Stimulated activated CD8-positive, alpha-beta memory T cell treated with anti-CD3 and anti-CD28 coated beads, Interleukin-4, amount 100 ng/mL, for 48 hours (primary cell): ENCODE measurements at regions not wholly inside any gene's neighbourhood (a gene's known extent, or its start where the extent isn't known, plus 50 kb on each side); places are given as distances from the start of the nearest gene placed in this dataset.
"Not testable (repeated sequence)": the region's sequence is repeated elsewhere in the genome, so short reads cannot be mapped to it uniquely, and the experiment has no call there.

Experiments
- DNase-seq: peaks from one replicate; pipeline ENCODE4 v3.0.0-alpha.2; 2020

DNA sequence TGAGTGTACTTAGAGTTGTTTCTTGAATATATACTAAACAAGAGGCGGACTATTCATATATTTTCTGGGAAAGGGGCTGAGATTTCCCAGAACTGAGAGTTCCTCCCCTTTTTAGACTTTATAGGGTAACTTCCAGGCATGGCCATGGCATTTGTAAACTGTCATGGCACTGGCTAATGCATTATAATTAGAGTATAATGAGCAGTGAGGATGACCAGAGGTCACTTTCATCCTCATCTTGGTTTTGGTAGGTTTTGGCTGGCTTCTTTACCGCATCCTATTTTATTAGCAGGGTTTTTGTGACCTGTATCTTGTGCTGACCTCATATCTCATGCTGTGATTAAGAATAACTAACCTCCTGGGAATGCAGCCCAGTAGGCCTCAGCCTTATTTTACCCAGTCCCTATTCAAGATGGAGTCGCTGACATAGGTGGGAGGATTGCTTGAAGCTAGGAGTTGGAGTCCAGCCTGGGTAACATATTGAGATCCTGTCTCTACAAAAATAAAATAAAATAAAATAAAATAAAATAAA lies 91.4 kb downstream of the MOBP start:
- DNase-seq: no peak

DNA sequence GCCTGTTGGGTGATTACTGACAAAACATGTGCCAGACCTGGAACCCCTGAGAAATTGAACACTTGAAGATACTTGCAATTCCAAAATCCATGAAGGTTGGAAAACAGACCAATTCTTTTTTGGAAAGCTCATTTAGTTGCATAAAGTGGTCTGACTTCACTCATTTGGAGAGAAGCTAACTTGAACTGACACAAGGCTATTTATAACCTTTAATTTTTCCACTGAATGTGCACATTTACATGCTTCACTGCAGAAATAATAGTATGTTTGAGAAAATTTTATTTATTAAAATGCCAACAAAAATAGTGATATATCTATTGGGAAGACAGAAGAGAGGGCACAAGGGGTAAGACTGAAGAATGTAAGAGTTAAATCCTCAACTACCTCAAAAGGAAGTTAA lies 92.1 kb downstream of the MOBP start:
- no peak for DNase-seq

DNA sequence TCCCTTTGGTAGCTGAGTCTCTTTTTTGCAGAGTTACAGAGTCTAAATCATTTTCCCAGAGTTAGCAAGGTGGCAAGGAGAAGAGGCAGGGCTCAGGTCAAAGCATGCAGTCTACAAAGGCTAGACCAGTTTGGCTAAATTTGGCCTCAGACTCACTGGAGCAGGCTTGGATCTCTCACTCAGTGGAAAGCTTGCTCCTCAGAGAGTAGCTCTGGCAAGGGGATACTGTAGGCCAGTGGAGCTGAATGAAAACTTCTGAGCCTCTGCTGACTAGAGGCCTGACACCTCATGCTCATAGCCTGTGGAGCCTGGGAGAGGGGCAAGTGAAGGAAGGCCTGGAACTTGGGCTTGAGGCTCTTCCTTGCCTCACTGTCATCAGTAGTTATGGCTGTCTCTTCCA lies 101.0 kb downstream of the MOBP start:
- no peak for DNase-seq

DNA sequence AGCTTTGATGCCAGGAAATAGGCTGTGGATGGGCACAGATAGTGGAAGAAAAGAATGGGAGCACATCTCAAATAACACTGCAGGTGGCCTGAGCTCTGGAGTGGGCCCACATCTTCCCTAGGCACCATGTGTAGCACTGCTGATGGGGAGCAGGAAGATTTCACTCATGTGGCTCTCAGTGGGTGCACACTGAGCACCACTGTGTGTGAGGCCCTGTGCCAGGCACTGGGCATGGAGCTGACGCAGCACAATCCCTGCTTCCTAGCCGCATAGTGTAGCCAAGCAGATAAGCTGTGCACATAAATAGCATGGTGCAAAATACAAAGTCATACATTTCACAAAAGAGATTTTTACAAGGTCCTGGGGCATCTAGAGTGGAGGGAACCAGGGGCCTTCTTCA lies 101.6 kb downstream of the MOBP start:
- DNase-seq: no peak

DNA sequence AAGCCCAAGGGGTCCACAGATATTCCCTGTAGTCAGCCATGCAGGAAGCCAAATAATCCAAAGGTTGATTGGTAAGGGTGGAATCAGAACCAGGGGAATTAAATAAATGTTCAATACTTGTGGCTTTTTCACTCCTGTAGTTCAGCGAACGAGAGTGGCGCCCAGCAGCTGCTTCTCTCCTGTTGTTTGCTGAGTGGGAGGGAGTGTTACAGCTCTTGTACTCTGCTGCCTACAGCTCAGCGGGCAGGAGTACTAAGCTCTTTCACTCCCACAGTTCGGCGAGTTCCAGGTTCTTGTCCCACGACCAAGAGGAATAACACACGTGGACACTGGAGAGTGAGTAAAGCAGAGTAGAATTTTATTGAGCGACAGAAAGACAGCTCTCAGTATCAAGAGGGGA lies 105.9 kb downstream of the MOBP start:
- no peak for DNase-seq

DNA sequence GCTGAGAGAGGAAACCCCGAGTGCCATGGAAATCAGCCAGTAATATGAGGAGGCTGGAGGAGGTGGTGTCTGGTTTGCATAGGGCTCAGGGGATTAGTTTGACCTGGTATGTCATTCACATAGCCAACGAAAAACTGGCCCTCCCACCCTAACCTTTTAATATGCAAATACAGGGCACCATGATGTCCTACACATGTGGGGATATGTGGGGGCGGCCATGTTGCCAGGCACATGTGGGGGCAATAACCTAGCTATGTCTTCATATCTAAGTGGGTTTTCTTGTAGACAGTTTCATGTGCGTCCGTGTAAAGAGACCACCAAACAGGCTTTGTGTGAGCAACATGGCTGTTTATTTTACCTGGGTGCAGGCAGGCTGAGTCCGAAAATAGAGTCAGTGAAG lies 110.1 kb downstream of the MOBP start:
- no peak for DNase-seq

DNA sequence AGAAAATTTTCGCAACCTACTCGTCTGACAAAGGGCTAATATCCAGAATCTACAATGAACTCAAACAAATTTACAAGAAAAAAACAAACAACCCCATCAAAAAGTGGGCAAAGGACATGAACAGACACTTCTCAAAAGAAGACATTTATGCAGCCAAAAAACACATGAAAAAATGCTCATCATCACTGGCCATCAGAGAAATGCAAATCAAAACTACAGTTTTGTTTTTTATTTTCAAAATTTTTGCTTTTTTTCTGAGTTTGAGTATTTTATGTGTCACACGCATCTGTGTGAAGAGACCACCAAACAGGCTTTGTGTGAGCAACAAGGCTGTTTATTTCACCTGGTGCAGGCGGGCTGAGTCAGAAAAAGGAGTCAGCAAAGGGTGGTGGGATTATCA lies 118.7 kb downstream of the MOBP start:
- not testable (repeated sequence) for DNase-seq

DNA sequence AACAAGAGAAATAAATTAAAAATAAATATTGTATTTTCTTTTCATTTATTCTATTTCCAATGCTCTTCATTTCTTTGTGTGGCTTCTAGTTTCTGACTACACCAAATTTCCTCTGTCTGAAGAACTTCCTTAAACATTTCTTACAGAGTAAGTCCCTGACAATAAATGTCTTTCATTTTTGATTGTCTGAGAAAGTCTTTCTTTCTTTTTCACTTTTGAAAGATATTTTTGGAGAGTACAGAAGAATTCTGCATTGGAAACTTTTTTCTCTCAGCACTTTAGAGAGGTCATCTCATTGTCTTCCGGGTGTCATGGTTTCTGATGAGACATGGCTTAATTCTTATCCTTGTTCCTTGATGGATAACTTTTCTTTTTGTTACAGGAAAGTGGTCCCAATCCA lies 119.6 kb downstream of the MOBP start:
- no peak for DNase-seq

DNA sequence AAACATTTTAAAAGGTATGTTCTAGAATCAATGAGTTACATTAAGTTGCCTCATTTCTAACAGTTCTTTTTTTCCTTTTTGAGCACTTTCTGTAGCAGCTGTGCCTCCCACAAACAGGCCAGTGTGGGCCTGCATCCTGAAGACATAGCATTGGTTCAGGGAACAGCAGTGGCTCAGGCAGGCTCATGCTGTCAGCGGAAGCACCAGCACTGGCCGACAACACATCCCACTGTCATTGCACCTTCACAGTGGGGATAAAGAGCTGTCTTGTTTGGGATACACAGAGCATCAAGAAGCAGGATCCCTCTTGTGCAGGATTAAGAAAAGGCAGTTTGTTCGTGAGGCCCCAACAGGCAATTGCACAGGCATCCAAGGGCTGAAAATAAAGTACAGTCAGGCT lies 123.3 kb downstream of the MOBP start:
- no peak for DNase-seq

DNA sequence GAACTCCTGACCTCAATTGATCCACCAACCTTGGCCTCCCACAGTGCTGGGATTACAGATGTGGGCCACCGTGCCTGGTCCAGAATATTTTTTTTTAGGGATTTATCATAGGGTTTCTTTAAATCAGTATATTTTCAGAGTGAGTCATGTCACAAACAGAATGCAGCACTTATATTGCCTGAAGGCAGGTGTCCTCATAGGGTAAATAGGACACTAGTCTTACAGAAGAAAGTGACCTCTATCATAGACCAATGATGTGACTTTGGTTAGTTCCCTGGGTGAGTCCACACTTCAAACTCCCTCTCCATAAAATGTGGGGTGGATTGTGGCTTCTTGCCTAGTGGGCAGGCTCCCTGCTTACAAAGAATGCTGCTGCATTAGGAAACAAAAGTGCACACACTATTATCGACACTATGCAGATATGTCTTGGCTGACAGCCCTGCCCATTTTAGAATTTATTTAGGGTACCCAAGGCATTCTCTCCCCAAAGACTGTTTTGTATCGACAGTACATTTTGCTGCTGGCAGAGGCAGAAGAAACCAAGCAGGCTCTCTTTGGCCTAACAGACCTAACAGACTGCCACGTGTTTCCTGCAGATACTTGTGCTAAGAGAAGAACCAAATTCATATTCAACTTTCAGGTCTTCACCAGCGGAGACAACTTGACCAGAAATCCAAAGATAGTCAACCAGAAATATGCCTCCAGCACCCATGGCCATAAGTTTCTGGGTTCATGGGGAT lies 125.0 kb downstream of the MOBP start:
- no peak for DNase-seq

DNA sequence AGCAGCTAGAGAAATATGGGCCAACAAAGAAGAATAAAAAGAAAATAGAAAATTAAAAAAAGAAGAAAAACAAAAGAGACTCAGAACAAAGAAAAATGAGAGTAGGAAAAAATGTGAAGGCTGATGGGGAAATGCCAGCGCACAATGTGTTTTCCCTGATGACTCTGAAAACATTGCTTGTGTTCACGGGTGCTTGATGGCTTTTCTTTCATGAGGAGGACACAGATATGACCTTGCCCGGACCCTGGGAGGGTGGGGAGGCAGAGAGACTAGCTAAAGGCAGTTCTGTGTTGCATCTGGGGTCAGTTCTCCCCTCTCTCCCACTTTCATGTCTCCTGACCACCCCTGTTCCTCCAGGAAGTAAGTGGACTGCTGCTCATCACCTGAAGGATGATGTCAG lies 125.9 kb downstream of the MOBP start:
- no peak for DNase-seq

DNA sequence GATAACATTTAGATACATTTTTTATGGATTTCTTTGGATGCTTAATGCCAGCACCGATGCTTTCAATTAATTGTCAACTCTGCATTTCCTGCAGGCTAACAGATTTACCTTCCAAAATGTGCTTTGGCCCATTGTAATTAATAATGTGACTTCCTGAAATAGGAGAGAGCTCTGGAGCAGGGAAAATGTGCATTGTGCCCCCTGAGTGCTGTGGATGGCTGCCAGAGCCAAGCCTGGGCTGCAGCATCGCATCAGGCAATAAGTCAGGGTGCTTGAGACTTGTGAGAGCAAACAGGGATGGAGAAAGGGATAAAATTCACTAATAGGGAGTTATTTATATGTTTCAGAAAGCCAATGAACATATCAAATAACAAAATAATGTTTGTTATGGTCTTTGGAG lies 133.8 kb downstream of the MOBP start:
- DNase-seq: no peak

DNA sequence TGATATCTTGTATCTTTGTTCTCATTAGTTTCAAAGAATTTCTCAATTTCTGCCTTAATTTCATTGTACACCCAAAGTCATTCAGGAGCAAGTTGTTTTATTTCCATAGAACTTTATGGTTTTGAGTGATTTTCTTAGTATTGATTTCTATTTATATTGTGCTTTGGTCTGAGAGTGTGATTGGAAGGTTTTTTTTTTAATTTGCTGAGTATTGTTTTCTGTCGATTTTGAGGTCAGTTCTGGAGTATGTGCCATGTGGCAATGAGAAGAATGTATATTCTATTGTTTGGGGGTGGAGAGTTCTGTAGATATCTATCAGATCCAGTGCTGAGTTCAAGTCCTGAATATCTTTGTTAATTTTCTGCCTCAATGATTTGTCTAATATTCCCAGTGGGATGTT lies 138.4 kb downstream of the MOBP start:
- no peak for DNase-seq

DNA sequence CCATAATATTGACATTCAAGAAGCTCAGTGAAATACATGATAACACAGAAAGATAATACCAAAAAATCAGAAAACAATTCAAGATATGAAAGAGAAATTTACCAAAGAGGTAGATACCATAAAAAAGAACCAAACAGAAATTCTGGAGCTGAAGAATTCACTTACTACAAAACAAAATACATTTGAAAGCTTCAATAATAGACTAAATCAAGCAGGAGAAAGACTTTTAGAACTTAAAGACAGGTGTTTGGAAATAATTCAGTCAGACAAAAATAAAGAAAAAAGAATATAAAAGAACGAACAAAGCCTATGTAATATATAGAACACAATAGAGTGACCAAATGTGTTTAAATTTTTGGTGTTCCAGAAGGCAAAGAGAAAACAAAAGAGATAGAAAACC lies 158.7 kb downstream of the MOBP start:
- DNase-seq: no peak

DNA sequence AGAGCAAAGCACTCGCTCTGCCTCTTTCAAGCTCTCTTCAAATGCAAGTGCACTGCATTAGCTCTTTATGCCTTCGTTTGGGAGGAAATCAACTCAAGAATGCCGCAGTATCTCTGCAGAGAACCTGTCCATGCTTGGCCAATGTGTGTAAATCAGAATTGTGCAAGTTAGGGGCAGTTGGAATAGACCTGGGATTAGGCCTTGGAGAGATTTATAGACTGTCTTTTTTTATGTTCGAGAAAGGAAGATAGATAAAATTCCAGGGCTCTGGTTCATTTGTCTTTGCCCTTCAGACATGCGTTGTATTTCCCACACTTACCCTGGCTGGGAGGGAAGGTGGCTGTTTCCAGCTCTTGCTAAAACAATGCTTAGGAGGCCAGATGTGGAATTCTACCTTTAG lies 163.7 kb downstream of the MOBP start:
- DNase-seq: no peak

DNA sequence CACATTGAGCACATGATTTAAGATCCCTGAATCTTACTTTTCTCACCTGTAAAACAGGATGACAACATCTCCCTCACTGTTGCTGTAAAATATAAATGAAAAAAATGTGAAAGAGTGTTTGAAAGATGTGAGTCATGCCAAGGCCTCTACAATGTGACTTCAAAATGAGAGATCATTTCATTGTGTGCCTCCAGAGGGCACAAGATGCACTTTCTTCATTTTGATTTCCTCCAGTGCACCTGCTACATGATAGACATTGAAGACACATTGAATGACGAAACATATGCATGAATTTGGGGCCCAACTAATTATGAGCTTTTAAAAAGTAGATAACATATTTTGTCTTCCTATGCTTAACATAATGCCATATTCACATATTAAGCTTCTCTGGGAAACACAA lies 170.3 kb downstream of the MOBP start:
- no peak for DNase-seq

DNA sequence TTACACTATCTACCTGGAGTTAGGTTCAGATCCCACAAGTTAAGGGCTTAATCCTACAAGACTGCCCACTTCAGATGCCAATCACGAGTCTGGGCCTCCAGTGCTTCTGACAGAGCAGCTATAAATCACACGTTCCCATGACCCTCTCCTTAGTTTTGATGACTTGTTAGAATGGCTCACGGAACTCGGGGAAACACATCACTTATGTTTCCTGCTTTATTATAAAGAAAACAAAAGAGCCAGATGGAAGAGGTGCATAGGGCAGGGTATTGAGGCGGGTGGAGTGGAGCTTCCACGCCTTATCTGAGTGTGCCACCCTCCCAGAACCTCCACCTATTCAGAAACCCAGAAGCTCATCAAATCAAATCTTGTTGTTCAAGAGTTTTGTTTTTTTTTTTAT lies 170.8 kb downstream of the MOBP start:
- DNase-seq: no peak

DNA sequence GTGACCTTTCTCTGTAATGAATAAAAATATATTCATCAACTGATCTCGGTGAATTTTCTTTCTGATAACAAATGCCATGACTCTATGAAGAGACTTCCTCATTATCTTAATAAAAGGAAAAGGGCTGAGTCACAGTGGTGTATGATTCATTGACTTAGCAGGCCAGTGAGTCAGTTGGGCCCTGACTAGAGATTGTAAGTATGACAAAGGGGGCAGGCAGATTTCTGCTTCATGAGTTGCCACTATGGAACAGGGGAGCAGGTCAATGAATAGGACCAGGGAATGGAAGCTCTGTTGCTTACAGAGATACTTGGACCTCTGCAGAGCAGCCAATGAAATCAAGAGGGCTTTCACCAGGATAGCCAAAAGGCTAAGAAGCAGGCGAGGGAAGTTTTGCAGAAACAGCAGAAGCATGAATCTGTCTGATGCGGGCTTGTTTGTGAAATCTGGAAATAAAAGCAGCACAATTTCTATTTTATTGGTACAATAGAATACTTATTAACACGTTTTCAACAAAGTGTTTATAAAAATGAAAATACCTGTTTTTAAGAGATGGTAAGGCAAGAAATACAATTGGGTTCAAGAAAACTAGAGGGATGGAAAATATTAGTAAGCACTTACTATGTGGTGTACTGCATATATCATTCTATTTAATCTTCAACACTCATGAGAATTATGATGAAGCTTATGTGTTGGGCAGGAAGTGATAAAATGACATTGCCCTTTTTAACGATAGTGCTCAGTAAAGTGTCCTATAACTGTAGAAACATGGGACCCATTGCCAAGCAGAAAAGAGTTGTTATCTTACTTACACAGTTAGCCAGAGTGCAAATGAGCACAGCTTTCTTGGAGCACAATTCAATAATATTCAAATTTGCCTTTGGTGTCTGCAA lies 169.8 kb upstream of the MYRIP start:
- DNase-seq: peak; percentile 26

DNA sequence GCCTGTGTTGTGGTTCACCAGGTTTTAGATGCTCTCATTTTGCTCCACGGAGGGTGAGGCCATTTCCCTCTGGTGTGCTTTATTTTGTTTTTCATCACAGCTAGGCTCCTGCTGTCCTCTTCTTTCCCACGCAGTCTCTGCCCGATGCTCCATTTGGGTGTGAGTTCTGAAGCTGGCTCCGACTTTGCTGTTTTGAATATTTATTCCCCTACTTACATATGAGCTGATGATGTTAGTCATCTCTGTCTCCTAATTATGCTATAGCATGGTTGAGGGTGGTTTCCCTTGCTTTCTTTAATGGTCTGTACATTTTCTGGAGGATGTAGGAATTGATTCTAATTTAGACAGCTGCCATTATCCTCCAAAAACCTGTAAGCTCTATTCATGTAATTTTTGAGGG lies 168.1 kb upstream of the MYRIP start:
- DNase-seq: no peak

DNA sequence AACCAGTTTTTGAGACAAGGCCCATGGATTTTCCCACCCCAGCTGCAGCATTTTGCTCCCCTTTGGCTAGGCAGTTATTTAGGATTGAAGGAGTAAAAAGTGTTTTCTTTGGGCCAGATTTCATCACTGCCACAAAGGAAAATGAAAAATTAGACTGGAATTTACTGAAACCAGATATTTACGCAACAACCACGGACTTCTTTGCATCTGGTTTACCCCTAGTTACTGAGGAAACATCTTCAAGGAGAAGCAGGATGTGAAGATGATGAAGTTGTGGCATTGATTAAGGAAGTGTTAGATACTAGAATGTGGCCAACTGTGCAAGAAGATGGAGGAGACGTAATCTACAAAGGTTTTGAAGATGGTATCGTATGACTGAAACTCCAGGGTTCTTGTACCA lies 165.2 kb upstream of the MYRIP start:
- no peak for DNase-seq

DNA sequence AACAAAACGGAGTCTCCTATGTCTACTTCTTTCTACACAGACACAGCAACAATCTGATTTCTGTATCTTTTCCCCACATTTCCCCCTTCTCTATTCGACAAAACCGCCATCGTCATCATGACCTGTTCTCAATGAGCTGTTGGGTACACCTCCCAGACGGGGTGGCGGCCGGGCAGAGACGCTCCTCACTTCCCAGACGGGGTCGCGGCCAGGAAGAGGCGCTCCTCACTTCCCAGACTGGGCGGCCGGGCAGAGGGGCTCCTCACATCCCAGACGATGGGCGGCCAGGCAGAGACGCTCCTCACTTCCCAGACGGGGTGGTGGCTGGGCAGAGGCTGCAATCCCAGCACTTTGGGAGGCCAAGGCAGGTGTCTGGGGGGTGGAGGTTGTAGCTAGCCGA lies 158.2 kb upstream of the MYRIP start:
- DNase-seq: not testable (repeated sequence)

DNA sequence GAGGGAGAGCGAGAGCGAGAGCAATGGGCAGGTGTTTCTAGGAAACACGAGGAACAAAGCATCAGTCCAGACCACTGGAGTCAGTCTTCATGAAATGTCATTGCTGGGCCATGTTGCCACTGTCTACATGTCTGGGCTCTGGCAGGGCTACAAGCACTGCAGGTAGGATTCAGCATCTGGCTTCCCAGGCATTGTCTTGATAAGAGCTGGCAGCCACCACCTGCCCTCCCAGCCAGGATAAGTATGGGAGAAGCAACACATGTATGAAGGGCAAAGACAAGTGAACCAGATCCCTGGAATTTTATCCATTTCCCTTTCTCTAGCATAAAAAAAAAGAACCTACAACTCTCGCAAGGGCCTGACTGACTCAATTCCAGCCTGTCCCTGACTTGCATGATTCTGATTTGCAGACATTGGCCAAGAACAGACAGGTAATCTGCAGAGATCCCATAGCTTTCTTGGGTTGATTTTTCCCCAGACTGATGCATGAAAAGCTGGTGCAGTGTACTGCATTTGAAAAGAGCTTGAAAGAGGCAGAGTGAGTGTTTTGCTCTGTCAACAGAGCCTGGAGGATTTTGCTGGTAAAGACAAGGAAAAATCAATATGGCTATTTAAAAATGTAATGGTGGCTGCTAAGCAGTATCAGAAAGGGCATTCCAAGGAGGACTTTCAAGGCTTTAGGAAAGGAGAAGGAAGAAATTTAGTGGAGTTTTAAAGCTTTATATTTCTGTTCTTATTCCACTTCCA lies 157.2 kb upstream of the MYRIP start:
- no peak for DNase-seq

DNA sequence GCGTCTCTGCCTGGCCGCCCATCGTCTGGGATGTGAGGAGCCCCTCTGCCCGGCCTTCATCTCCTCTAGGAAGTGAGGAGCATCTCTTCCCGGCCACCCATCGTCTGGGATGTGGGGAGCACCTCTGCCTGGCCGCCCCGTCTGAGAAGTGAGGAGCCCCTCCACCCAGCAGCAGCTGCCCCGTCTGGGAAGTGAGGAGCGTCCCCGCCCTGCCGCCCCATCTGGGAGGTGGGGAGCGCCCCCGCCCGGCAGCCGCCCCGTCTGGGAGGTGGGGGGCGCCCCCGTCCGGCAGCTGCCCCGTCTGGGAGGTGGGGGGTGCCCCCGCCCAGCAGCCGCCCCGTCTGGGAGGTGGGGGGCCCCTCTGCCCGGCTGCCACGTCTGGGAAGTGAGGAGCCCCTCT lies 153.7 kb upstream of the MYRIP start:
- not testable (repeated sequence) for DNase-seq

DNA sequence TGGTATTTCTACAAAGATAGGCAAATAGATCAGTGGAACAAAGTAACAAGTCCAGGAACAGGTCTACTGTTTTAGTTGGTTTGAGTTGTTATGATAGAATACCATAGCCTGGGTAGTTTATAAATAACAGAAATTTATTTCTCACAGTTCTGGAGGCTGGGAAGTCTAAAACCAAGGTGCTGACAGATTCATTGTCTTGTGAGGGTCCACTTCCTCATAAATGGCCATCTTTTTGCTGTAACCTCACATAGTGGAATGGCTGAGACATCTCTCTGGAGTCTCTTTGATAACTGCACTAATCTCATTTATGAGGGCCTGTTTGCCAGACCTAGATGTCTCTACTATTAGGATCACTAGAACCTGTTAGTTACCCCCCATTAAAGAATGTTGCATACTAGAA lies 152.3 kb upstream of the MYRIP start:
- no peak for DNase-seq
